Left cardiac atrium (tissue), 4 donors: ENCODE measurements at regions not wholly inside any gene's neighbourhood (a gene's known extent, or its start where the extent isn't known, plus 50 kb on each side); places are given as distances from the start of the nearest gene placed in this dataset.

Source experiments
- ATAC-seq, 2 donors: fragments of 200-7000 bp; cut with Tn5 transposase; one replicate each; pipeline ENCODE4 v1.9.1; 2020; ENCODE audit warnings: mild to moderate bottlenecking in 2 of 2, moderate library complexity in 2 of 2
- DNase-seq: peaks from one replicate; pipeline ENCODE4 v3.0.0-alpha.2; 2020
- intact Hi-C, 2 donors: fragments of 100-400 bp; cut with DNase I; formaldehyde crosslinking; loops; one replicate each; pipeline versions ENCODE4 v1.14.1 to v1.15.1; 2022 to 2023
- donor health status: DM: no; HTN: yes; CAD: no.
- donor health status: DM: no; HTN: yes; CAD: no; lungs with severe emphysema.
- donor health status: DM: yes; HTN: yes; CAD: no.
- donor health status: Dilated cardiomyopathy.

DNA sequence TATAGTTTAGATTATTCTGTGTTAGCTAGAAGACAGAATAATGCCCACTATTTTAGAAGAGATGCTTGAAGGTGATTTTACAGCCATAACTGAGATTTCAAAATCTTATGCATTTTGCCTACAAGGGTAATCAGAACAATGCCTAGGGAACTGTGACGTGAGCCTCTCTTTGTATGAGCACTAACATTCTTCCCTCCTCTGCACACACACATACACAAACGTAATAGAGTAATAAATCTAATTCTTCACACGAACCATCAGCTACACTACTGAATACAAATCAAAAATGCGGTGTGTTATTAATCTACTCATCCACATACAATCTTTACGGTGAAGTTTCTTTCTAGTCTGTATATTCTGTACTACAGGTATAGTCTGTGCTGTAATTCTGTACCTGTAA lies 227.8 kb downstream of the PLK2 start:
- intact Hi-C loops: no loop called here
- ATAC-seq (no peak), DNase-seq (no peak)

DNA sequence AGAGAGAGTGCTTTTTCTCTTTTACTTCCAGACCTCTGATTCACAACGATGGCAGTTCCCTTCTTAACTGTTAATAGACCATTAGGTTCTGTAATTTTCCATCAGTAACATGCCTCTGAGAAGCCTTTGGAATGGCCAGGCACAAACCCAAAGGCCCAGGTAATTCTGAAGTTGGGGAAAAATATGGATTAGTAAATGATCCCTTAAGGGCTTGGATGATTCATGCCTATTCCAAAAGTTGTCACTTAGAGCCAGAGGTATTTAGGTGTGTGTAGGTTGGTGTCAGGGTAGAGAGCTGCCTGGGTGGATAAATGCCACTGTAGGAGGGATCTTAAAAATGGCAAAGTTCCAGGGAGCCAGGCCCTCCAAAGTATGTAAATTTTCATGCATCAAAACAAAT lies 228.8 kb downstream of the PLK2 start:
- ATAC-seq (no peak), DNase-seq (no peak)
- intact Hi-C loops: no loop called here

DNA sequence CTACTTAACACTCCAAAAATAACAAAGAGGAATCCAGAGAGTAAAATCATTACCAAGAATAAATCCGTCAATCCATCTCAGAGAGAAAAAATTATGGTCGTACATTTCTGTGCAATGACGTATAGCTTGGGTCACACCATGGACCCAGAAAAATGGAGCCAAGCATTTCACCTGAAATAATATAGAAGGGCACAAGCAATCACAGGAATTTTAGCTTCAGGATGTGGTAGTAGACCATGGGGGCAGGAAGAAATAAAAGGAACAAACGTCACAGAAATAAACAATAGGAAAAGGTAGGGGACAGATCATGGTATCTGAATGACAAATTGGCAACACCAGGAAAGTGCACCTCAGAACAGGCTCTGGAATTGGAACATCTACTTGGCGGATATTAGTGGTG lies 231.0 kb downstream of the PLK2 start:
- DNase-seq (no peak), ATAC-seq (no peak)
- intact Hi-C loops: no loop called here

DNA sequence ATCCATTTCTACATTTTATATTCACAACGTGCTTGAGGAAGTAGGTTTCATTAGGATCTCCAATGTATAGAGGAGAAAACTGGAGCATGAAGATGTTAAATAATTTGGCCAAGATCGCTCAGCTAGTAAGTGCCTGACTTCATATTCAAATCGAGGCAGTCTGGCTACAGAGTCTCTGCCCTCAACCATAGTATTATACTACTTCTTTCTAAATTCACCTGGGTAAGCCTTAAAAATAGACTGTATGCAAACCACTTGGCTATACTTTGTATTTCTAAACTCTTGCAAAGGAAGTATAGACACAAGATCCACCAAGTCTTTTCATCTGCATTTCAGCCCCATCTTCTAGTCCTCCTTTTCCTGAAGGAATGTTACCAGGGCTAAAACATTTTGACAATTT lies 232.0 kb downstream of the PLK2 start:
- intact Hi-C loops: no loop called here
- DNase-seq (no peak), ATAC-seq (no peak)

DNA sequence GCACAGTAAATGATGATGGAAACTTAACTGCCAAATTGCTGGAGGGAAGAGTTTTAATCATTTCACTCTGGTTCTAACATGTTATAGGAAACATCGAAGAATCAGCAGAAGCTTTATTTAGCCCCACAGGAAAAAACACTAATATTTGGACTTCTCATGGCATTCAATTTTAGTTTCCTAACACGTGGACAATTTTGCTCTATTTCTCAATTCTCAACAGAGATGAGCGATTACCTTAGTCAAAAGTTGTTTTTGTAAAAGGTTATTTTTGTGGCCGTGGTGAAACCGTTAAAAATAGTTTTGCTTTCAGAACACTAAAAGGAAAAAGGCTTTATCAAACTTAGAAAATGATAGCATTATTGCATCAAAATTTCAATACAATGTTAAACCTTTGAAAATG lies 235.2 kb downstream of the PLK2 start:
- intact Hi-C loops: no loop called here
- no peak for DNase-seq
- ATAC-seq: no peak

DNA sequence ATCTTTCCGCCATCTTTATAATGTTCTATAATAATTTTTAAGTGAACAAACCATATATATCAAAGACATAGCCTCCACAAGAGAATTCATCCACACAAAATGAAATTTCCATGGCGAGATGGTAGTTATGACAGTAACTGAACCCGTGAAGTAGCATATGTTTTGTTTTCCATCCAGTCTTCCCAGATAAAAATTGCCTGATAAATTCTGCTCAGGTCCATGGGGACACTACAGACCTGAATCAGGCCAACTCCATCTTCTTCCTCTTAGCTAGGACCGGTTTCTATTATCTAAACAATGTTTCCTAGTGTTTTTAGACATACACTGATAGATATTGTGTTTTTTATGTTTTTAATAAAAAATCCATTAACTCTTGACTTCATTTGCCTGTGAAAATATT lies 235.7 kb downstream of the PLK2 start:
- ATAC-seq (no peak), DNase-seq (no peak)
- intact Hi-C loops: no loop called here

DNA sequence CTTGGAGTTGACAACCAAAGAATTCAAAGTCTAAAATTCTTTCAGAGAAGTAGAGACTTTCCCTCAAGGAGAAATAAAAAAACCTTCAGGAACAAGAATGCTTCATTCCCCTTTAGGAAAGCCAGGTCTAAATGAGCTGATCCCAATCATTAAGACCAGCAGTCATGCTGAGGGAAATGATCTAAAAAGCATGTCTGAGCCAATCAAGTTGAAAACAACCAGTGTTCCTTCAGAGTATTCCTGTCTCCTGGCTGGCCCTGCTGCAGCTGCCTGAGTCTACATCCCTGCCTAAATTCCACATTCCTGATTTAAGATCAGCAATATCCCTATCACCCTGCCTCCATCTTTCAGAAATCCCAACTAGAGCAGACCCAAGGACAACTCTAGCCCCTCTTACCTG lies 244.5 kb downstream of the PLK2 start:
- no peak for ATAC-seq
- intact Hi-C loops: no loop called here
- DNase-seq: no peak

DNA sequence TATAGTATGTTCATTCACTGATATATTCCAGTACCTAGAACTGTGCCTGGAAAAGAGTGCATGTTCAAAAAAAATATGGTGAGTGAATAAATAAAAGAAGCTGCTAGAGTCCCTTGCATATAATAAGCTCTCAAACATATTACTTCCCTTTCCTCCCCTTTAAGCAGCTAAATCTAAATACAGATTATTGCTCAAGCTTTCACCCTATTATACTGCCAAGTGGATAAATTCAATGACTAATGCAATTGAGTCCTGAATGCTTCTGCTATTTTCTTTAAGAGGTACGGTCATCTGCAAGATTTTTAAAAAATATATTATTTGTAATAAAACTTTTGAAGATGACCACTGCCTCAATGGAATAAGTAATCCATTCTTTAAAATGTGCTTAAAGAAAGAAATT lies 248.4 kb downstream of the PLK2 start:
- ATAC-seq (no peak), DNase-seq (no peak)
- intact Hi-C loops: no loop called here

DNA sequence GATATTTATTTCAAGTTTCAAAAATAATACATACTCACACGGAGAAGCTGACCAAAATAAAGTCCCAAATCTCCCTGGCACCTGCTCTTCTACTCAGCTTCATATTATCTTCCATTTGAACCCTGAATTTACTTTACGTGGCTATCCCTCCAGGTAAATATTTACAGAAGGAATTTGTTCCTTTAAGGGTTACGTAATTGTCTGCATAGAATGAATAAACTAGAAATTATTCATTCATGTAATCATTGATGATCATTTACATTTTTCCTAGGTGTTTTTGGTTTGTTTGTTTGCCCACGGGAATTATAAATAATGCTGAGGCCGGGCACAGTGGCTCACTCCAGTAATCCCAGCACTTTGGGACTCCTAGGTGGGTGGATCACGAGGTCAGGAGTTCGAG lies 251.2 kb downstream of the PLK2 start:
- ATAC-seq (no peak), DNase-seq (no peak)
- intact Hi-C loops: no loop called here

DNA sequence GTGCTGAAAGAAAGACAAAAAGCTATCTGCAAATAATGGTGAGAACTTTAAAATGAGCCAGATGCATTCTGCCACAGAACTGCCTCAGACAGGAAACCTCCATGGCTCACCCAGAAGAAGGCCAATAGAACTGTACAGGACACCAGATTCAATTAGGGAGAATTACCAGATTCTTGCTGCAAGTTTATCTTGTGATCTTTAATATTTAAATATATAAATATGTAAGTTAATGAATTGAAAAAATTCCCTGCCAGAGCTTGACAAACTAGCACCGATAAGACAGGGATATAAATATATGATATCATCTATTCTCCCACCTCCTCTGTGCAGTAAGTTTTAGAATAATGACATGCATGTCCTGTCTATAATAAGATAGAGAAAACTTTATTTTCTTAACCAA lies 252.8 kb downstream of the PLK2 start:
- no peak for DNase-seq
- no peak for ATAC-seq
- intact Hi-C loops: no loop called here

DNA sequence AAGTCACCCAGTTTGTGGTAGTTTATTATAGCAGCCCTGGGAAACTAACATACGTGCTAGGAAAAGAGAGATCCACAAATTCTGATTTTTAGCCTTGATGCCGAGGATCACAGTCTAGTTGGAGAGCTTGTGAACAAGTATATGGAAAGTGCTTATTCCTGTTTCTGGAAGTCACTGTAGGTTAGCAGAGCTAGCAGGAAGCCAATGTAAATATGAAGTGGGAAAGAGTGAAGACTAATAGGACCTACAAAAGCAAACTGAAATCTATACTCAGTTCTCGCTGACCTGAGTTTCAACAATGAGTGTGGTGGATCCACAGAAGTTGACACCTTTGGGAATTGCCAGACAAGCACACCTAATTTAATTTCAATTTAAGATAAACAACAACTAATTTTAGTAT lies 254.9 kb downstream of the PLK2 start:
- DNase-seq: no peak
- intact Hi-C loops: no loop called here
- ATAC-seq: no peak

DNA sequence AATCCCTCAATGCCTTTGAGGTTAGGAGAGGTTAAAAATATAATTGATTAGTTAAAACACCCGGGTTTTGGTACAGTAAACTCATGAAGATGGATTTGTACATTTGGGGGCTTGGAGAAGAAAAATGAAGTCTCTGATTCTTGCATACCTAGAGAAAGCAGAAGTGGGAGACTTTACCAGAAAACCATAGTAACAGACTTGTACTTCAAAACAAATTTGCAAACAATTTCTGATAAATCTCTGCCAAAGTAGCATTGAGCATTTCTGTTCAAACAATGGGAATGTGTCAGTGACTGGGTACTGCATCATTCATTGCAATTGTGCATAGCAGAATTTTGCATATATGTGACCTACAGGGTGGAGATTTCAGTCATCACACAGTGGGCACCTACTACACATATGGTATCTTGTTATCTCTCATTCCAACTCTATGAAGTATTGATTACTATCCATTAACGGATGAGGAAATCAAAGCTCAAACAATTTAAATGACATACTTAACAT lies 256.9 kb downstream of the PLK2 start:
- no peak for ATAC-seq
- DNase-seq: no peak
- intact Hi-C loops: no loop called here

DNA sequence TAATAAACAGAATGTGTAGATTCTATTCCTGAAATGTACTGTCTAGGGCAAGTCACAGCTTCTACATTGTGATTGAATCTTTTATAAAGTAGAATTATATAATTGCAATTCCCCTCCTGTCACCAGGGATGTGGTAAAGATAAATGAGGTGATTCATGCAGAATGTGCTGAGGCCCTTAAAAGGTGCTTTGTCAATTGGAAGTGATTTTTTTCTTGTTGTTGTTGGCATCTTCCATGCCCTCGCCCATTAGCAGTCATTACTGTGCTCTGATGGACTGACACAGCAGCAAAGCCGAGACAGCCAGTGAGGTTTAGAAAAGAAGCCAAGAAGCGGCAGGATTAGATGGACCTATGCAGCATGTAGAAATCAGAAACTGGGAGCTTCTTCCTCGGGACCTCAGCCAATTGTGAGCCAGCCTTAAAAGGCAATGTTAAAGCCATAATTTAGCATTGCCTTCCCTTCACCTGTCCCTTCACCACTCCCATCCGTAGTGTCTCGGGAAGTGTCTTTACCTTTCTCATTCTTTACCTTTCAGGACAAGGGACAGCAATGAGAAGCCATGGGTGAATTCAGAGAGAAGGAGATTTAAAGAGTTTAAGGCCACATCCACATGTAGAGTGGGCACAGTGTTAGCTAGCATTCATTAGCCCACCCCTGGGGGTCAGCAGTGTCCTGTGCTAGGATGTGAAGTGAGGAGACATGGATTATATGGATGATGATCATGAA lies 257.8 kb downstream of the PLK2 start:
- no peak for DNase-seq
- intact Hi-C loops: no loop called here
- no peak for ATAC-seq

DNA sequence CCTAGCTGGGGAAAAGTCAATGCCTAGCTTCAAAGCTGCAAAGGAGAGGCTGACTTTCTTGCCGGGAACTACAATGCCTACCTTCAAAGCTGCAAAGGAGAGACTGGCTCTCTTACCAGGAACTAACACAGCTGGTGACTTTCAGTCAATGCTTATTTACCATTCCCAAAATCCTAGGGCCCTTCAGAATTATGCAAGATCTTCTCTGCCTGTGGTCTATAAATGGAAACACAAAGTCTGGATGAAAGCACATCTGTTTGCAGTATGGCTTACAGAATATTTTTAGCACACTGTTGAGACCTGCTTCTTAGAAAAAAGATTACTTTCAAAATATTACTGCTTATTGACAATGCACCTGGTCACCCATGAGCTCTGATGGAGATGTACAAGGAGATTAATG lies 259.4 kb downstream of the PLK2 start:
- ATAC-seq (no peak), DNase-seq (no peak)

DNA sequence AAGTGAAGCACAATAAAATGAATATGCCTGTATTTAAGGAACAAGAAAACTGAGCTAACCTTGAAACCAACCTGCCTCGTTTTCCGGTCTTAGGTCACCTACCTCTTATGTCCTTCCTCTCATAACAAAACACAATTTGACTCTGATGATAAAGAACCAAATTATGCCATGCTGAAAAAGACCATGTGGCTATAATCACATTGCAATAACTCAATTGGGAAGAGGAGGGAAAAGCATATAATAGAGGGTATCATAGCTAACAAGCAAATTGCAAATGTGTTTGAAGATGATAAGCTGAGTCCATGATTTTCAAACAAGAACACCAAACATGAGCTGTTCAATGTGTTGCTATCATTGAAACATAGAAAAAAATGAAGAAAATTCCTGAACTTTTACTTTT lies 260.8 kb downstream of the PLK2 start:
- intact Hi-C loops: no loop called here
- ATAC-seq: no peak
- no peak for DNase-seq

More for the DNA sequence above, 259.4 kb downstream of the PLK2 start:
- intact Hi-C loops: no loop called here

DNA sequence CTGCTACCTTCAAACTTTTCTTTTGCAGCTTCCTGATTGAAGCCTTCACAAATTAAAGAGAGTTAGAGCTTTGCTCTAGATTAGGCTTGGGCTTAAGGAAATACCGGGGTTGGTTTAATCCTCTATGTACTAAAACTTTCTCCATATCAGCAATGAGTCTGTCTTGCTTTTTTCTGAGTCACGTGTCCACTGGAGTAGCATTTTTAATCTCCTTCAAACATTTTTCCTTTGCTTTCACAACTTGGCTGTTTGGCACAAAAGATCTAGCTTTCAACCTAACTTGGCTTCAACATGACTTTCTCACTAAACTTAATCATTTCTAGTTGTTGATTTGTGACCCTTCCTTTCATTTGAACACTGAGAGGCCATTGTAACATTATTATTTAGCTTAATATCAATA lies 261.6 kb downstream of the PLK2 start:
- intact Hi-C loops: no loop called here
- no peak for ATAC-seq
- DNase-seq: no peak

DNA sequence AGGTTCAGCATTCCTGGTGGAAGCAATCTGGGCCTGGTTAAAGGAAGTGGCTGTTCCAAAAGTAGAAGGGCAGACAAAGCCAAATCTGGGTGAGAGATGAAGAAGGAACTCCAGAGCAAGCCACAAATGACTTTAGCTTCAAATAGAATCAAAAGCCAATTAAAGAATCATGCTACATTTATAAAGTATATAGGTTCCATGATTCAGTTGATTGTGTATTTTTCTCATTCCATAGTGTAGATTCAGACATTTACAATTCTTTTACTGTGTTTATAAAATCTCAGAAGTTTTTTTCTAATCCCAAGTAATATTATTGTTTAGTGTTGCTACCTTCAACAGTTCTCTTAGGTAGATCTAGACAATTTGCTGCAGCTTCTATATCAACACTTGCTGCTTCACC lies 262.0 kb downstream of the PLK2 start:
- intact Hi-C loops: no loop called here
- ATAC-seq: no peak

DNA sequence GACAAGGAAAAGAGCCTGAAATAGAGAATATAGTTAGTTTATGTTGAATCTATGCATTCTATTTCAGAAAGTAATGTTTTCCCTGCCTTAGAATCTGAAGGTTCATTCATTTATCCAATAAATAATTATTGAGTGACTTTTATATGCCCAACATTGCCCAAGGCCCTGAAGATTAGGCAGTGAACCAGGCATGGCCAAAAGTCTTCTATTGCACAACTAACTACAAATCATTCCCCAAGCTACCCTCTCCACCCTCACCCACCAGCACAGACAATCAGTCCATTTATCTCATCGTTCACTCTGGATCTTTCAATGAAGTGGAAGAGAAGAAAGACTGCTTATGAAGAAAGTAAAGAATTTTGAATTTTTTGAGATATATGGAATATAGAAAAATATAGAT lies 268.4 kb downstream of the PLK2 start:
- intact Hi-C loops: no loop called here
- ATAC-seq (no peak), DNase-seq (no peak)

More for the DNA sequence above, 262.0 kb downstream of the PLK2 start:
- no peak for DNase-seq

DNA sequence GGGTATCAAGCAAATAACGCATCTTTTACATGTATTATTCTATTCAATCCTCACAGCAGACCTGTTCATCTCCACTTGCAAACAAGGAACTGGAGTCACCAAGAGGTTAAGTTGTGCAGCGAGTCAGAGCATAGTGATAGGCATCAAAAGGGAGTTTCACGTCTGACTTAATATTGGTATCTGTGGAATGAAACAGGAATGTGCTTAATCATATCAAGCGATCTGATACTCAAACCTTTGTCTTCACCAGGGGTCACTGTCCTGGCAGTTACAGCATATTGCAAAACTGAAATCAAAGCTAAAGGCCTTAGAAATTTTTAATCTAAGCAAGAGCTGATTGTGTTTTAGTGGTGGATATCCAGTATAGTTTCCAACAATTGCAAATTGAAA lies 271.6 kb downstream of the PLK2 start:
- DNase-seq (no peak), ATAC-seq (no peak)
- intact Hi-C loops: loop anchor here in 1 of 2 donors (10.0 kb wide), 1 partner anchor 303 kb away; no protein-coding TSS in a partner anchor

DNA sequence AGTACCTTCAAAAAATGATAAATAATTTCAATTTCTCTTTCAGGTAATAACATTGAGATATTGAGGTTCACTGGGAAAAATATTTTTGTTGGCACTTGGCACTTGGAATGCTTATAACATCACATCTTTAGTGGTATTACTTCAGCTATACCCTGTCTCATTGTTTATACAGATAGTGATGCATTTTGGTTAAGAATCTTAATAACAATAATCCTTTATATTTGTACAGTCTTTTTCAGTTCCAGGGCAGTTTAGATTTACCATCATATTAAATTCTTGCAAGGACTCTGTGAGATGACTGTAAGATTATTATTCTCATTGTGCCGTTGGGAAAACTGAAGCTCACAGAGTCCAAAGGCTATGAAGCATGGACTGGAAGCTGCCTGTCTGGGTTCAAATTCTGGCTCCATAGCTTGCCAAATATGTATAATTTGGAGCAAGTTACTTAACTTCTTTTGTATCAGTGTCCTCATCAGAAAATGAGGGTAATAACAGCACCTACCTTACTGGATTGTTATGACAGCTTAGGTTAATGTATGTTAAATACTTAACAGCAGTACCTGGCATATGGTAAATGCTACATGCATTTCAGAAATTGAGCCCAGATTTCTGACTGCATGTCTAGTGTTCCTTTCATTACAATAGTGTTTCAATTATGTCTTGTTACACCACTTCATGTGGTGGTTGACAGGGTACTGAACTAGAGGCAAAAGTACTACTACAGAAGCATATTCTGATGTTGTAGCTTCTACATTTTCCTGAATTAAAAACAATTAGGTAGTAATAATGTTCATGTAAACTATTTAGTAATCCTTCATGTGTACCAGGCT lies 272.2 kb downstream of the PLK2 start:
- intact Hi-C loops: loop anchor here in 1 of 2 donors (10.0 kb wide), 1 partner anchor 303 kb away; no protein-coding TSS in a partner anchor
- DNase-seq (no peak), ATAC-seq (no peak)

DNA sequence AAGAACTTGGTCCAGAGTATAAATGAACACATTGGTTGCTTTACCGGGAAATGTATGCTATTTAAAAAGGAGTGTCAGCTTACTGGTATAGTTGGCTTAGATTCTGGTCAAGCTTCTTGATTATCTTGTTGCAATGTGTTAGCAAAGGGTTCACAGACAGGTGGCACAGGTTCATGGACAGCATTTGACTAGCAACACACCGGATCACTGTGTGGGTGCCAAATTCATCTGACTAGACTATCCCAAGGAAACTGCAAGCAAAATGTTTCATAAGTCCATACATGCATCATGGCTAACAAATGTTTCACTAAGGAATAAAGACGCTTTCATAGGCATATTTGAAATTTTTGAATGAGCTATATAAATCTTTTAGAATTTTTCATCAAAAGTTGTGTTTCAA lies 274.1 kb downstream of the PLK2 start:
- intact Hi-C loops: loop anchor here in 1 of 2 donors (10.0 kb wide), 1 partner anchor 301 kb away; no protein-coding TSS in a partner anchor
- DNase-seq (no peak), ATAC-seq (no peak)
